K562 (cell line): ENCODE measurements at regions not wholly inside any gene's neighbourhood (a gene's known extent, or its start where the extent isn't known, plus 50 kb on each side); places are given as distances from the start of the nearest gene placed in this dataset.
A peak's percentile ranks its signal among the peaks of the same experiment; 100 is the strongest.

Experiments used
- ADNP ChIP-seq: fragments of 200-800 bp; sonication (Bioruptor generic); IDR thresholded peaks from 2 replicates; pipeline ENCODE4 v1.6.1; 2016; ENCODE audit warnings: missing genetic modification characterization, missing compliant biosample characterization
- ARID1B ChIP-seq: fragments of 450-650 bp; IDR thresholded peaks from 2 replicates; pipeline ENCODE4 v1.6.1; 2016; ENCODE audit warnings: antibody characterized with exemption, mild to moderate bottlenecking, inconsistent platforms
- CTBP1 ChIP-seq: fragments of 450-650 bp; IDR thresholded peaks from 2 replicates; pipeline ENCODE4 v1.6.1; 2016; ENCODE audit warnings: borderline replicate concordance
- DLX4 ChIP-seq: fragments of 250-450 bp; sonication (Bioruptor Pico); IDR thresholded peaks from 2 replicates; pipeline ENCODE4 v1.6.1; 2021; ENCODE audit warnings: mild to moderate bottlenecking
- EP400 ChIP-seq: fragments of 450-650 bp; IDR thresholded peaks from 2 replicates; pipeline ENCODE4 v1.6.1; 2017; ENCODE audit warnings: antibody characterized with exemption, mild to moderate bottlenecking, moderate library complexity
- FOSL1 ChIP-seq: fragments of 200-800 bp; sonication (Bioruptor generic); conservative IDR thresholded peaks from 2 replicates; pipeline ENCODE4 v1.6.1; 2016; ENCODE audit warnings: missing genetic modification characterization, missing compliant biosample characterization
- PCBP1 ChIP-seq: fragments of 200-400 bp; formaldehyde crosslinking; IDR thresholded peaks from 2 replicates; pipeline ENCODE4 v1.6.1; 2018; ENCODE audit warnings: mild to moderate bottlenecking, low read depth, low read length; ENCODE audit not compliant: poor library complexity, severe bottlenecking
- POLR2G ChIP-seq: fragments of 200-400 bp; formaldehyde crosslinking; IDR thresholded peaks from 2 replicates; pipeline ENCODE4 v1.6.1; 2017; ENCODE audit warnings: low read depth, mild to moderate bottlenecking, antibody characterized with exemption, low read length, moderate library complexity
- RBM39 ChIP-seq: fragments of 200-400 bp; formaldehyde crosslinking; optimal IDR thresholded peaks from 2 replicates; pipeline ENCODE3; 2018; ENCODE audit warnings: low read depth, low read length
- RERE ChIP-seq: sonication (generic); formaldehyde crosslinking; IDR thresholded peaks from 2 replicates; pipeline ENCODE4 v1.8.0; 2023; ENCODE audit warnings: missing genetic modification reagents, mild to moderate bottlenecking, borderline replicate concordance
- TRIM28 ChIP-seq: fragments of 450-650 bp; IDR thresholded peaks from 2 replicates; pipeline ENCODE4 v1.6.1; 2017
- ZBTB1 ChIP-seq: sonication (generic); formaldehyde crosslinking; IDR thresholded peaks from 2 replicates; pipeline ENCODE4 v1.8.1; 2023; ENCODE audit warnings: missing genetic modification reagents, low read depth, mild to moderate bottlenecking, borderline replicate concordance
- ZFP91 ChIP-seq: sonication (generic); formaldehyde crosslinking; IDR thresholded peaks from 2 replicates; pipeline ENCODE4 v1.8.0; 2022; ENCODE audit warnings: mild to moderate bottlenecking, missing genetic modification reagents
- ZNF518B ChIP-seq: fragments of 250-450 bp; sonication (Bioruptor Pico); IDR thresholded peaks from 2 replicates; pipeline ENCODE4 v1.5.0; 2021; ENCODE audit warnings: mild to moderate bottlenecking, moderate library complexity
- ZNF717 ChIP-seq: fragments of 250-450 bp; sonication (Bioruptor Pico); IDR thresholded peaks from 2 replicates; pipeline ENCODE4 v1.5.0; 2021

GRCh38 chr9:129334105-129334935, 156.3 kb upstream of the IER5L start (continued):
- TF ChIP-seq ZFP91 (CRISPR knock-in tag), result no peak
- TF ChIP-seq FOSL1 (tag), result peak; percentile 86
- no peak for TF ChIP-seq PCBP1
- no peak for TF ChIP-seq TRIM28
- no peak for TF ChIP-seq ZNF518B (CRISPR knock-in tag)
- peak; percentile 73 for TF ChIP-seq ARID1B
- no peak for TF ChIP-seq ZNF717 (CRISPR knock-in tag)
- TF ChIP-seq RERE (CRISPR knock-in tag), result 0 out of 2 replicates have a peak, but pooled peaks have one; percentile 47
- TF ChIP-seq ADNP (tag), result peak; percentile 11; the same call in 1 of the 2 replicates
- TF ChIP-seq DLX4 (CRISPR knock-in tag), result no peak
- peak; percentile 74 for TF ChIP-seq CTBP1
- peak; percentile 20; the same call in 1 of the 2 replicates for TF ChIP-seq EP400
- TF ChIP-seq POLR2G, result peak; percentile 70
- TF ChIP-seq ZBTB1, result no peak
- TF ChIP-seq RBM39, result no peak
